SU-DHL-6 (cell line): ENCODE measurements at regions not wholly inside any gene's neighbourhood (a gene's known extent, or its start where the extent isn't known, plus 50 kb on each side); places are given as distances from the start of the nearest gene placed in this dataset.

Source experiments
- H2AFZ ChIP-seq: fragments of 200-600 bp; sonication (generic); 2 replicates; pipeline ENCODE4 v1.6.1; 2014; ENCODE audit warnings: low read depth, mild to moderate bottlenecking, moderate library complexity, mixed read lengths, antibody characterized with exemption, low read length; ENCODE audit not compliant: severe bottlenecking
- H3F3A ChIP-seq: fragments of 200-600 bp; shearing (Covaris generic); 2 replicates; pipeline ENCODE4 v1.6.0; 2016; ENCODE audit warnings: antibody characterized with exemption, mild to moderate bottlenecking; ENCODE audit not compliant: insufficient read depth
- H3K27ac ChIP-seq: fragments of 200-600 bp; sonication (generic); 2 replicates; pipeline ENCODE4 v1.5.1; 2016; ENCODE audit warnings: low read depth, mild to moderate bottlenecking, low read length, moderate library complexity, mixed read lengths
- H3K27me3 ChIP-seq: fragments of 200-600 bp; sonication (generic), shearing (Covaris generic); 2 replicates; pipeline ENCODE4 v1.6.0; 2014; ENCODE audit warnings: mild to moderate bottlenecking, low read length
- H3K36me3 ChIP-seq: fragments of 200-600 bp; sonication (generic); 2 replicates; pipeline ENCODE4 v1.6.1; 2014; ENCODE audit warnings: mild to moderate bottlenecking, low read length, mixed read lengths
- H3K4me2 ChIP-seq: fragments of 300-600, 200-600 bp; shearing (Covaris generic), sonication (generic); 2 replicates; pipeline ENCODE4 v1.6.0; 2014; ENCODE audit warnings: low read length, low read depth, mild to moderate bottlenecking; ENCODE audit not compliant: poor library complexity, severe bottlenecking
- H3K4me3 ChIP-seq: fragments of 200-600 bp; sonication (generic); 2 replicates; pipeline ENCODE4 v1.5.1; 2014; ENCODE audit warnings: antibody characterized with exemption, low read length, mild to moderate bottlenecking, mixed read lengths; ENCODE audit not compliant: insufficient read depth, poor library complexity, severe bottlenecking
- H3K79me2 ChIP-seq: fragments of 200-600 bp; sonication (generic); 2 replicates; pipeline ENCODE4 v1.6.1; 2014; ENCODE audit warnings: mild to moderate bottlenecking, low read length, moderate library complexity; ENCODE audit not compliant: insufficient read depth
- H3K9ac ChIP-seq: fragments of 200-600 bp; sonication (generic); 2 replicates; pipeline ENCODE4 v1.7.0; 2014; ENCODE audit warnings: mild to moderate bottlenecking, low read length
- H3K9me2 ChIP-seq: fragments of 200-600 bp; sonication (generic); replicated peaks from 2 replicates; pipeline ENCODE4 v1.6.1; 2014; ENCODE audit warnings: low read length; ENCODE audit not compliant: insufficient read depth
- H3K9me3 ChIP-seq: fragments of 200-600 bp; sonication (generic); 2 replicates; pipeline ENCODE4 v1.6.1; 2014; ENCODE audit warnings: low read length, mixed read lengths; ENCODE audit not compliant: insufficient read depth
- H4K20me1 ChIP-seq: fragments of 200-600 bp; sonication (generic); 2 replicates; pipeline ENCODE4 v1.6.1; 2014; ENCODE audit warnings: low read depth, mild to moderate bottlenecking, antibody characterized with exemption, low read length, moderate library complexity, mixed read lengths
- EZH2phosphoT487 ChIP-seq: fragments of 200-600 bp; sonication (generic), shearing (Covaris generic); conservative IDR thresholded peaks from 2 replicates; pipeline ENCODE4 v1.6.1; 2018; ENCODE audit warnings: mild to moderate bottlenecking, antibody characterized with exemption, low read length, moderate library complexity, mixed read lengths
- TF ChIP-seq, protein P1 (sequence below): fragments of 200-600 bp; sonication (generic); IDR thresholded peaks from one replicate; pipeline ENCODE4 v1.5.1; 2017; ENCODE audit warnings: antibody characterized with exemption, mild to moderate bottlenecking, low read length, moderate library complexity; ENCODE audit not compliant: insufficient read depth, poor library complexity, severe bottlenecking

DNA sequence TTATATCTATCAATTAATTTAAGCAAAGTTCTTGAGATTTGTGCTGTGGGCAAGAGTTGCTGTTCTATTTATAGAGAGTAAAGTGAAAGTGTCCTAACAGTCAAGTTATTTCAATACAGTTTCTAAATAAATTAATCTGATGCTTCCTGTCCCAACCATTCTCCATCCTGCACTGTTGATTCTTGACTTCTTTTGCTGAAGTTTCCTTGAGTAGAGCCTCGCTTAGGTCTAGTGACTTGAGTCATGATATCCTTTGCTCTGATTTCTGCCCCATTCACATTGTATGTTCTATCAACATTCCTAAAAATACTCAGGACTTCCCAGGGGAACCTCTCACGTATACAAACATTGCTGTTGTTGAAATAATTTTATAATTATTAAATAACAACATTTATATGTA lies 498.4 kb upstream of the ALCAM start:
- H2AFZ ChIP-seq = peak overlapping the region; percentile 63
- no peaks in the 10 kb centered on the region for H3K27me3 ChIP-seq
- H4K20me1 ChIP-seq = no peaks in the 10 kb centered on the region
- no peak overlapping the region for H3K27ac ChIP-seq
- H3K9me2 ChIP-seq = no peaks in the 10 kb centered on the region
- H3K9ac ChIP-seq = no peak overlapping the region
- H3K36me3 ChIP-seq = no peaks in the 10 kb centered on the region
- no peak overlapping the region for H3K4me2 ChIP-seq
- TF ChIP-seq EZH2phosphoT487 = no peak
- TF ChIP-seq, protein P1, sequence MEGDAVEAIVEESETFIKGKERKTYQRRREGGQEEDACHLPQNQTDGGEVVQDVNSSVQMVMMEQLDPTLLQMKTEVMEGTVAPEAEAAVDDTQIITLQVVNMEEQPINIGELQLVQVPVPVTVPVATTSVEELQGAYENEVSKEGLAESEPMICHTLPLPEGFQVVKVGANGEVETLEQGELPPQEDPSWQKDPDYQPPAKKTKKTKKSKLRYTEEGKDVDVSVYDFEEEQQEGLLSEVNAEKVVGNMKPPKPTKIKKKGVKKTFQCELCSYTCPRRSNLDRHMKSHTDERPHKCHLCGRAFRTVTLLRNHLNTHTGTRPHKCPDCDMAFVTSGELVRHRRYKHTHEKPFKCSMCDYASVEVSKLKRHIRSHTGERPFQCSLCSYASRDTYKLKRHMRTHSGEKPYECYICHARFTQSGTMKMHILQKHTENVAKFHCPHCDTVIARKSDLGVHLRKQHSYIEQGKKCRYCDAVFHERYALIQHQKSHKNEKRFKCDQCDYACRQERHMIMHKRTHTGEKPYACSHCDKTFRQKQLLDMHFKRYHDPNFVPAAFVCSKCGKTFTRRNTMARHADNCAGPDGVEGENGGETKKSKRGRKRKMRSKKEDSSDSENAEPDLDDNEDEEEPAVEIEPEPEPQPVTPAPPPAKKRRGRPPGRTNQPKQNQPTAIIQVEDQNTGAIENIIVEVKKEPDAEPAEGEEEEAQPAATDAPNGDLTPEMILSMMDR = no peak
- H3K79me2 ChIP-seq = no peaks in the 10 kb centered on the region
- no peaks in the 10 kb centered on the region for H3F3A ChIP-seq
- no peaks in the 10 kb centered on the region for H3K9me3 ChIP-seq
- no peak overlapping the region for H3K4me3 ChIP-seq

DNA sequence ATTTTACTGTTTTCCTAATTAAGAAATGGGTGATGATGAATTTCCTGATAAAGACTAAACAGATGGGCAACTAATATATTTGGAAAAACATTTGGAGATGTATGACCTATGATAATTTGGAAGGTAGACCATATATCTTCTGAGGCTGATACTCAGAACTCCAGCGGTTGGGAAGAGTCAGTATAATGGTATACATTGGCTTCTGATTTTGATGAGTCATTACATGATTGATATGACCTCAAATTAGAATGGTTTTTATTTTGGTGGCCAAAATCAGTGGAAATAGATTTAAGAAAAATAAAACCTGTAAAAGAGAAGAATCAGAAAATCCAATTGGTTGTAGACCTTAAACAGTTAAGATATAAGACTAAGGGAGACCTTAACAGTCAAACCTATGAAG lies 496.4 kb upstream of the ALCAM start:
- Histone ChIP-seq H3K9me2 (no peaks in the 10 kb centered on the region), H3F3A (no peaks in the 10 kb centered on the region)

GRCh38 chr3:104873331-104873730 lies 493.4 kb upstream of the ALCAM start:
- Histone ChIP-seq H3K27ac (no peak overlapping the region), H3K4me2 (no peak overlapping the region), H3K9me3 (no peaks in the 10 kb centered on the region), H4K20me1 (no peaks in the 10 kb centered on the region), H3K9me2 (no peaks in the 10 kb centered on the region), H3K36me3 (no peaks in the 10 kb centered on the region), H2AFZ (no peak overlapping the region), H3K9ac (no peak overlapping the region), H3F3A (no peaks in the 10 kb centered on the region), H3K79me2 (no peaks in the 10 kb centered on the region), H3K27me3 (no peaks in the 10 kb centered on the region), H3K4me3 (no peak overlapping the region)
- no peak for TF ChIP-seq EZH2phosphoT487
- TF ChIP-seq, protein P1 = no peak

More for the DNA sequence above, 496.4 kb upstream of the ALCAM start:
- H2AFZ ChIP-seq = no peak overlapping the region
- H3K9me3 ChIP-seq = no peaks in the 10 kb centered on the region
- H3K4me3 ChIP-seq = no peak overlapping the region
- no peaks in the 10 kb centered on the region for H3K79me2 ChIP-seq
- H3K36me3 ChIP-seq = no peaks in the 10 kb centered on the region
- TF ChIP-seq, protein P1 = no peak
- no peak for TF ChIP-seq EZH2phosphoT487
- H3K27ac ChIP-seq = no peak overlapping the region
- no peaks in the 10 kb centered on the region for H4K20me1 ChIP-seq
- no peak overlapping the region for H3K4me2 ChIP-seq
- no peaks in the 10 kb centered on the region for H3K27me3 ChIP-seq
- H3K9ac ChIP-seq = no peak overlapping the region

DNA sequence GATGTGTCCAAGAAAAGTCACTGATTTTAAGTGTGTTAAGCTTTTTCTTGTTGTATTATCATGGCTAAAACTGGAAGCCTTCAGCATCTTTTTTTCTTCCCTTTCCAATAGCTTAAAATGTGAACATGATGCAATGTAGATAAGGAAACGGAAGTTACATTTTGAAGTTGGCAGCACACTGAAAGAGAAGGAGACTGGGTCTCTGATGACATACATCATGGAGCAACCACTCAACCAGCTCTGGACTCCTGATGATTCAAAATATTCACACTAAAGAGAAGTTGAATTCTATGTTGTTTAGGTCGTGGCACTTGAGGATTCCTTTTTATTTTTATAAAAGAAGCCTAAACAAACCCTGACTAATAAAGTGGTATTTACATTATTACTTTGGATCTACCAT lies 488.3 kb upstream of the ALCAM start:
- Histone ChIP-seq H3K27me3 (no peaks in the 10 kb centered on the region), H3K9me2 (no peaks in the 10 kb centered on the region), H3K36me3 (no peaks in the 10 kb centered on the region), H3K9ac (no peak overlapping the region), H3K27ac (no peak overlapping the region), H3F3A (no peaks in the 10 kb centered on the region), H2AFZ (no peak overlapping the region), H4K20me1 (no peaks in the 10 kb centered on the region), H3K4me2 (no peak overlapping the region), H3K9me3 (no peaks in the 10 kb centered on the region), H3K4me3 (no peak overlapping the region), H3K79me2 (no peaks in the 10 kb centered on the region)
- TF ChIP-seq, protein P1 = no peak
- TF ChIP-seq EZH2phosphoT487 = no peak
